ENCODE measurements at regions not wholly inside any gene's neighbourhood (a gene's known extent, or its start where the extent isn't known, plus 50 kb on each side); places are given as distances from the start of the nearest gene placed in this dataset.
A peak's percentile ranks its signal among the peaks of the same experiment; 100 is the strongest.

GRCh38 chr13:80473695-80474094 is 132.8 kb upstream of the SPRY2 start:
- Histone ChIP-seq H3K4me2 (ENCODE audit: insufficient read depth, low read length) (no peak overlapping the region), H3K9me3 (ENCODE audit: low read depth, low read length) (no peaks in the 10 kb centered on the region), H3K27me3 (ENCODE audit: insufficient read depth, low read length) (no peaks in the 10 kb centered on the region), H4K20me1 (ENCODE audit: insufficient read depth, low read length) (no peaks in the 10 kb centered on the region), H3K79me2 (ENCODE audit: insufficient read depth, low read length) (no peaks in the 10 kb centered on the region), H3K27ac (ENCODE audit: low read depth, low read length) (no peak overlapping the region), H3K36me3 (ENCODE audit: insufficient read depth, low read length) (no peaks in the 10 kb centered on the region), H2AFZ (ENCODE audit: low read length) (no peak overlapping the region), H3K4me3 (ENCODE audit: insufficient read depth, low read length) (no peak overlapping the region), H3K4me1 (ENCODE audit: insufficient read depth, low read length) (peaks cover 8% of the 10 kb centered on the region)
- no peak for DNase-seq (ENCODE audit: insufficient read length, low spot score, missing footprints)
- no peak for TF ChIP-seq CTCF (IDR thresholded peaks at IDR 0.05; ENCODE audit: extremely low read depth, low read depth, low read length)

GRCh38 chr13:80469853-80470381 is 129.0 kb upstream of the SPRY2 start:
- Histone ChIP-seq H3K4me2 (ENCODE audit: insufficient read depth, low read length) (peak overlapping the region; percentile 12), H3K27me3 (ENCODE audit: insufficient read depth, low read length) (no peaks in the 10 kb centered on the region), H3K4me3 (ENCODE audit: insufficient read depth, low read length) (no peak overlapping the region), H3K4me1 (ENCODE audit: insufficient read depth, low read length) (peaks cover 8% of the 10 kb centered on the region), H3K9me3 (ENCODE audit: low read depth, low read length) (no peaks in the 10 kb centered on the region), H3K79me2 (ENCODE audit: insufficient read depth, low read length) (no peaks in the 10 kb centered on the region), H3K27ac (ENCODE audit: low read depth, low read length) (no peak overlapping the region), H4K20me1 (ENCODE audit: insufficient read depth, low read length) (no peaks in the 10 kb centered on the region), H2AFZ (ENCODE audit: low read length) (no peak overlapping the region), H3K36me3 (ENCODE audit: insufficient read depth, low read length) (no peaks in the 10 kb centered on the region)
- no peak for DNase-seq (ENCODE audit: insufficient read length, low spot score, missing footprints)
- no peak for TF ChIP-seq CTCF (IDR thresholded peaks at IDR 0.05; ENCODE audit: extremely low read depth, low read depth, low read length)

GRCh38 chr13:80469105-80469852 is 128.4 kb upstream of the SPRY2 start:
- no peak overlapping the region for H3K4me2 ChIP-seq (ENCODE audit: insufficient read depth, low read length)
- H4K20me1 ChIP-seq (ENCODE audit: insufficient read depth, low read length) = no peaks in the 10 kb centered on the region
- H3K79me2 ChIP-seq (ENCODE audit: insufficient read depth, low read length) = no peaks in the 10 kb centered on the region
- no peak for DNase-seq (ENCODE audit: insufficient read length, low spot score, missing footprints)
- no peak overlapping the region for H3K4me3 ChIP-seq (ENCODE audit: insufficient read depth, low read length)
- H3K27ac ChIP-seq (ENCODE audit: low read depth, low read length) = no peak overlapping the region
- H3K9me3 ChIP-seq (ENCODE audit: low read depth, low read length) = no peaks in the 10 kb centered on the region
- no peaks in the 10 kb centered on the region for H3K27me3 ChIP-seq (ENCODE audit: insufficient read depth, low read length)
- TF ChIP-seq CTCF (IDR thresholded peaks at IDR 0.05; ENCODE audit: extremely low read depth, low read depth, low read length) = no peak
- H2AFZ ChIP-seq (ENCODE audit: low read length) = no peak overlapping the region
- H3K36me3 ChIP-seq (ENCODE audit: insufficient read depth, low read length) = no peaks in the 10 kb centered on the region
- peaks cover 8% of the 10 kb centered on the region for H3K4me1 ChIP-seq (ENCODE audit: insufficient read depth, low read length)

GRCh38 chr13:80465321-80465720 is 124.4 kb upstream of the SPRY2 start:
- no peak overlapping the region for H3K4me2 ChIP-seq (ENCODE audit: insufficient read depth, low read length)
- H4K20me1 ChIP-seq (ENCODE audit: insufficient read depth, low read length) = no peaks in the 10 kb centered on the region
- H3K4me3 ChIP-seq (ENCODE audit: insufficient read depth, low read length) = no peak overlapping the region
- no peaks in the 10 kb centered on the region for H3K27me3 ChIP-seq (ENCODE audit: insufficient read depth, low read length)
- H3K79me2 ChIP-seq (ENCODE audit: insufficient read depth, low read length) = no peaks in the 10 kb centered on the region
- H3K36me3 ChIP-seq (ENCODE audit: insufficient read depth, low read length) = no peaks in the 10 kb centered on the region
- no peak overlapping the region for H3K27ac ChIP-seq (ENCODE audit: low read depth, low read length)
- no peaks in the 10 kb centered on the region for H3K9me3 ChIP-seq (ENCODE audit: low read depth, low read length)
- TF ChIP-seq CTCF (IDR thresholded peaks at IDR 0.05; ENCODE audit: extremely low read depth, low read depth, low read length) = no peak
- no peak overlapping the region for H2AFZ ChIP-seq (ENCODE audit: low read length)
- DNase-seq (ENCODE audit: insufficient read length, low spot score, missing footprints) = no peak
- peaks cover 8% of the 10 kb centered on the region for H3K4me1 ChIP-seq (ENCODE audit: insufficient read depth, low read length)

All from osteoblast (primary cell).